ENCODE measurements at regions not wholly inside any gene's neighbourhood (a gene's known extent, or its start where the extent isn't known, plus 50 kb on each side); places are given as distances from the start of the nearest gene placed in this dataset.

DNA sequence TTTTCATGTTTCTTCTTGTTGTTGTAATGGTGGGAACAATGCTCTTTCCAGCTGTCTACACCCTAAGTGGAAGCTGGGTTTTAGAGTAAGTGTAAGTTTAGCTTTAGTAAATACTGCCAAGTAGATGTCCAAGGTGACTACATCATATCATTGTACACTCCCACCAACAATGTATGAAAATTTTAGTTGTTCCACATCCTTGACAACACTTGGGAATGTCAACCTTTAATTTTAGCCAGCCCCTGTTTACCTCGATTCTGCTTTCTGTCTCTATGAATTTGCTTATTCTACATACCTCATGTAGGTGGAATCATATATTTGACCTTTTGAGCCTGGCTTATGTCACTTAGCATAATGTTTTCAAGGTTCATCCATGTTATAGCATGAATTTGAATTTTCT, 93.0 kb downstream of the MTPAP start:
- no peak for DNase-seq

- DNase-seq = no peak
Observed at GRCh38 chr10:30254926-30255325, 94.2 kb downstream of the MTPAP start.

- no peak for DNase-seq
Observed at GRCh38 chr10:30248728-30249127, 100.3 kb downstream of the MTPAP start.

- no peak for DNase-seq
Observed at GRCh38 chr10:30247704-30248103, 101.4 kb downstream of the MTPAP start.

GRCh38 chr10:30241422-30242110, 107.5 kb downstream of the MTPAP start:
- DNase-seq = no peak

- DNase-seq = no peak
Observed at GRCh38 chr10:30238836-30239235, 110.2 kb downstream of the MTPAP start.

DNA sequence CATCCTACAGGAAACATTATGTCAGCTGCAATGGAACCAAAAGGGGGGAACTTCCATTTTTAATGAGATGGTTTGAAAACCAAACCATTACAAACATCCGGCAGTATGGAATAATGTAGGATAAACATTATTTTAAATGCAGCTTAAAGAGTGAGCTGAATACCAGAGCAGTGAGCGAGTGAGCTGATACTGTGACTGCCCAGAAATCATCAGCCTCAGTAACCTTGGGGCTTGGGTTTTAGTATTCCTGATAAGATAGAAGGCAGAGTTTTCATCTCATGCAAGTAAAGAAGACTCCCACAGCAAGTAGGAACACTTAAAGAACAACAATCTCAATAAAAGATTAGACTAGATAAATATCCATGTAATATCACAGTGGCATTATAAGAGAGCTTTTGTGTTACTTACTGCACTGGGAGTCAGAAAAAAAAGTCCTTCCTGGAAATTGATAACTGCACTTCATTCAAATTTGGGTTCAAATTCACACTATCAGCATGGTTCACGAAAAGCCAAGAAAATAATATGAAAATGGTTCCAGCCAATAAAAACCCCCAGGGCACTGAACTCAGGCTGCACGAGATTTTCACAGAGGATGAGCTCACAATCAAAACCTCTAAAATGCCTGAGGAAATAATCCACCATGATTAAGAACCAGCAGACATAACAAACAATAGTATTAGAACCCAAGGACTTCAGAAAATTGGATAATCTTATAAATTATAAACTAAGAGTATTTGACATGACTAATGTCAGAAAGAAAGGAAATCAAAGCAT, 115.7 kb downstream of the MTPAP start:
- no peak for DNase-seq

- no peak for DNase-seq
Observed at GRCh38 chr10:30231709-30232108, 117.4 kb downstream of the MTPAP start.

GRCh38 chr10:30231071-30231652, 117.9 kb downstream of the MTPAP start:
- DNase-seq = no peak

DNA sequence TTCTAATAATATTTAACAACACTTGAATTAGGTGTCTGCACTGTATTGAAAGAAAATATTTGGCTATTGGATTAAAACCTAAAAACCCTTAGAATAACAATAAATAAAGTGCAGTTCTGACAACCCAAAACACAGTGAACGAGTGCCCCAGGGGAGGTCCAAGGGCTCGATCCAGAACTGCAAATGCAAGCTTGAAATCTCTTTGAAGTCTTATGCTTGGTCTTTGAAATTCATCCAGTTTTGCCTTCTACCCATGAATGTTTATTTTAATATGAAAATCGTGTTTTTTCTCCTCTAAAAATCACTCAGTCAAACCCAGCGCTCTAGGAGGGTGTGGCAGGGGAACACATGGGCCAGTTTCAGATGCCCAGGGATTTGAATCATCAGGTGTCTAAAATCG, 119.5 kb downstream of the MTPAP start:
- no peak for DNase-seq

GRCh38 chr10:30228417-30229036, 120.6 kb downstream of the MTPAP start:
- no peak for DNase-seq

DNA sequence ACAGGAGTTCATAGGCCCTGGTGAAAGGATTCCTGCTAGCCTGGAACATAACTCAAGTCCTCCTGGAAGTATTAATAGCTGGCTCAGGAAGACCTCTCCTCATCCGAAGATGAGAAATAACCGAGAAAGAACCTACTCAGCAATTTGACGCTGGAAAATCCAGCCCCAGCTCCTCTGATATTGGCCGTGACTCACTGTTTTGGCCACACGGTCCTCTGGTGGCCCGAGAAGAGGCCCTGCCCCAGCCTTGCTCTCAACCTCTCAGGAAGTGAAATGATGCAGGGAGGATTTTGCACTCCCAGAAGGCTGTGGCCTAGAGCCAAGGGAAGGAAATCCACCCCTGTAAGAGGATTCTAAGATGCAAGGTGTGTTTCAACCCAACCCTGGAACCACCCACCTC, 121.6 kb downstream of the MTPAP start:
- peak; percentile 17 for DNase-seq

GRCh38 chr10:30219971-30220751, 128.9 kb downstream of the MTPAP start:
- peak; percentile 13 for DNase-seq

DNA sequence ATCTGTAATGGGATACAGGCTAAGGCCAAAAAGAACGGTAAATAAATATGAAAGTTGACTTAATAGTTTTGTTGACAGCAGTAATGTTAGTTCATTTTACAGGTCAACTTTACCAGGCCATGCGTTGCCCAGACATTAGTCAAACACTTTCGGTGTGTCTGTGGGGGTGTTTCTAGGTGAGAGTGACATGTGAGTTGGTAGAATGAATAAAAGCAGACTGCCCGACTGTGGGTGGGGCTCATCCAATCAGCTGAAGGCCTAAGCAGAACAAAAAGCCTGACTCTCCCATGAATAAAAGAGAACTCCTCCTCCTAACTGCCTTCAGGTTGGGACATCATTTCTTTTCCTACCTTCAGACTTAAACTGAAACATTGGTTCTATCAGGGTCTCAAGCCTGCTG, 132.3 kb downstream of the MTPAP start:
- no peak for DNase-seq

- DNase-seq = peak; percentile 59
Observed at GRCh38 chr10:30215623-30216022, 133.5 kb downstream of the MTPAP start.

GRCh38 chr10:30215141-30215540, 133.9 kb downstream of the MTPAP start:
- no peak for DNase-seq

DNA sequence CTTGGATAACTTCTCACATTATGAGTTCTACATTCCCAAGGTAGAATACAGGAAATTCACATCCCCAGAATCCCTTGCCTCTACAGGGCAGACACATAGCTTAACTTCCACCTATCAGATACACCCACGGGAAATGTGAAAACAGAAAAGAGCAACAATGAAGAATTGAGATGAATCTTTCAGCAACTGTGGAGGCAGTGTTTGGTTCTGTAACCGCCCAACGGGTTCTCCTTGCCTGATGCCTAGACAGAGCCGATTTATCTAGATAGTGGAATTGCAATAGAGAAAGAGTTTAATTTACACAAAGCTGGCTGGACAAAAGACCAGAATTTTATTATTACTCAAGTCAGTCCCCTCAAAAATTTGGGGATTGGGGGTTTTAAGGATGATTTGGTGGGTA, 138.8 kb downstream of the MTPAP start:
- no peak for DNase-seq

DNA sequence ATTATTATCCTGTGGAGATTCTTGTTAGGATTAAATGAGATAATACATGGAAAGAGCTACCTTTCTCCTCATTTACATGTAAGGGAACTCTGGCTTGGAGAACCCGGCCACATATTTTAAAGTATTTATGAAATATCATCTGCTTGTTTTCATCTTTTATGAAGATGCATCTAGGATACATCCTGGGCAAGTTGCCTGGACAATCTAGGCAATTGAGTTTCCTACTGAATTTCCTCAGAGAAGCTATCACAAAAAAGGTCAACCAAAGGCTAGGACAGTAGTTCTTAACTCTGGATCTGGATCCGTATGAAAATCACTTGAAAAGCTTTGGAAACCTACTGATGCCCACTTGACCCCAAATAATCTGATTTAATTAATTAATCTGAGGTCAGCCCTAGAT, 140.7 kb downstream of the MTPAP start:
- no peak for DNase-seq

GRCh38 chr10:30207485-30208052, 141.5 kb downstream of the MTPAP start:
- no peak for DNase-seq

GRCh38 chr10:30200017-30200415, 140.6 kb upstream of the JCAD start:
- DNase-seq = no peak

GRCh38 chr10:30199376-30200016, 140.1 kb upstream of the JCAD start:
- DNase-seq = no peak

Data from muscle of arm (tissue), 1 donor.